ENCODE measurements at regions not wholly inside any gene's neighbourhood (a gene's known extent, or its start where the extent isn't known, plus 50 kb on each side); places are given as distances from the start of the nearest gene placed in this dataset.
"Not testable (repeated sequence)": the region's sequence is repeated elsewhere in the genome, so short reads cannot be mapped to it uniquely, and the experiment has no call there.

GRCh38 chr2:44071454-44072046, 75.8 kb upstream of the LRPPRC start:
- no peak overlapping the region for H3K4me3 ChIP-seq (ENCODE audit: low read depth in 2 of 2, low read length in 2 of 2)
- TF ChIP-seq TCF7L2 (IDR thresholded peaks at IDR 0.05; ENCODE audit: low read depth, low read length) (no peak), REST (IDR thresholded peaks at IDR 0.05; ENCODE audit: insufficient read depth in 1 of 2, low read depth in 2 of 2, low read length in 1 of 2) (no peak), POLR2AphosphoS5 (IDR thresholded peaks at IDR 0.05; ENCODE audit: low read depth, low read length) (no peak), CTCF (IDR thresholded peaks at IDR 0.05) (no peak), SIN3A (IDR thresholded peaks at IDR 0.05; ENCODE audit: borderline replicate concordance, insufficient read depth, low read depth, low read length) (no peak)
- no peaks in the 10 kb centered on the region for H3K36me3 ChIP-seq (ENCODE audit: control insufficient read depth, insufficient read depth, low read length)
- H3K27me3 ChIP-seq (ENCODE audit: control insufficient read depth, insufficient read depth, low read length), result no peaks in the 10 kb centered on the region
- POLR2A ChIA-PET, result interaction anchor here (0.6 kb wide), 1 partner anchor 96 kb away, joined by 5 read pairs; no protein-coding TSS in a partner anchor
- intact Hi-C loops (cut with micrococcal nuclease; ENCODE audit: unreplicated experiment) (no loop called here), in situ Hi-C loops (cut with HindIII; ENCODE audit: low pct_unique_long_range_greater_than_20kb, low sequenced_read_pairs) (no loop called here)
- no peaks in the 10 kb centered on the region for H3K4me1 ChIP-seq (ENCODE audit: control insufficient read depth, insufficient read depth, low read length)
- no peak overlapping the region for H3K27ac ChIP-seq (ENCODE audit: low read length)
- CTCF ChIA-PET, result no interaction called here
- BruUV-seq (replicated peaks), result no TSS peak
- no peak for DNase-seq (ENCODE audit: low read depth, low spot score)
- no peak for ATAC-seq
- H3K9me3 ChIP-seq (ENCODE audit: control insufficient read depth, insufficient read depth, low read depth, low read length), result no peaks in the 10 kb centered on the region

GRCh38 chr2:44073667-44074066, 77.9 kb upstream of the LRPPRC start:
- H3K9me3 ChIP-seq (ENCODE audit: control insufficient read depth, insufficient read depth, low read depth, low read length); CTCF ChIA-PET; intact Hi-C loops (cut with micrococcal nuclease; ENCODE audit: unreplicated experiment); H3K27ac ChIP-seq (ENCODE audit: low read length); BruUV-seq (replicated peaks); H3K27me3 ChIP-seq (ENCODE audit: control insufficient read depth, insufficient read depth, low read length); in situ Hi-C loops (cut with HindIII; ENCODE audit: low pct_unique_long_range_greater_than_20kb, low sequenced_read_pairs); H3K4me1 ChIP-seq (ENCODE audit: control insufficient read depth, insufficient read depth, low read length); DNase-seq (ENCODE audit: low read depth, low spot score); H3K4me3 ChIP-seq (ENCODE audit: low read depth in 2 of 2, low read length in 2 of 2); POLR2A ChIA-PET; ATAC-seq; H3K36me3 ChIP-seq (ENCODE audit: control insufficient read depth, insufficient read depth, low read length): not testable (repeated sequence)

GRCh38 chr2:44074795-44075194, 79.0 kb upstream of the LRPPRC start:
- H3K27me3 ChIP-seq (ENCODE audit: control insufficient read depth, insufficient read depth, low read length); in situ Hi-C loops (cut with HindIII; ENCODE audit: low pct_unique_long_range_greater_than_20kb, low sequenced_read_pairs); H3K27ac ChIP-seq (ENCODE audit: low read length); DNase-seq (ENCODE audit: low read depth, low spot score); BruUV-seq (replicated peaks); H3K4me1 ChIP-seq (ENCODE audit: control insufficient read depth, insufficient read depth, low read length); H3K9me3 ChIP-seq (ENCODE audit: control insufficient read depth, insufficient read depth, low read depth, low read length); H3K4me3 ChIP-seq (ENCODE audit: low read depth in 2 of 2, low read length in 2 of 2); intact Hi-C loops (cut with micrococcal nuclease; ENCODE audit: unreplicated experiment); H3K36me3 ChIP-seq (ENCODE audit: control insufficient read depth, insufficient read depth, low read length); POLR2A ChIA-PET; ATAC-seq: not testable (repeated sequence)
- CTCF ChIA-PET, result interaction anchor here (0.6 kb wide), 1 partner anchor 29 kb away, joined by 4 read pairs; no protein-coding TSS in a partner anchor
